Choroid plexus epithelial cell (primary cell): ENCODE measurements at regions not wholly inside any gene's neighbourhood (a gene's known extent, or its start where the extent isn't known, plus 50 kb on each side); places are given as distances from the start of the nearest gene placed in this dataset.
"Not testable (repeated sequence)": the region's sequence is repeated elsewhere in the genome, so short reads cannot be mapped to it uniquely, and the experiment has no call there.

Source experiments
- DNase-seq: peaks from one replicate; pipeline ENCODE4 v3.0.0-alpha.2; 2010; ENCODE audit warnings: low read depth
- H3K4me3 ChIP-seq: 2 replicates; pipeline ENCODE4 v1.5.1; 2011; ENCODE audit warnings: low read depth, mild to moderate bottlenecking, control low read depth, low read length, moderate library complexity
- CTCF ChIP-seq: conservative IDR thresholded peaks from 2 replicates; pipeline ENCODE4 v1.5.1; 2011; ENCODE audit warnings: low read depth, mild to moderate bottlenecking, control low read depth, inconsistent platforms, low read length, moderate library complexity

DNA sequence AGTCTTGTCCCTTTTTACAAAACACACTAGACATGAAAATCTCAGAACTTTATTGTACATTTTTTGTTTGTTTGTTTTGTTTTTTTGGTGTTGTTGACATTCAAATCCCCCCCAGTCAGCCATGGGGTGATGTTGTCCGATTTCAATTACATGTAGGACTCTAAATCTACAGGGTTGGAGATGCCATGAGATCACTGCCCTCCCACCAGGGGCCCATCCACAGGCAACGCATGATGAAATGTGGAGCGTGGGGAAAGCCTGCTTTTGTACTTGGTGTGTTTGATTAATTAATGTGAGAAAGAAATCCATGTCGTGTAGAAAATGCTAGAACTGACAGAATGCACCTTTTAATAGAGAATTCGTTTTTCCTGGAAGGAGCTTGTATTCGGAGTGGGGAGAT lies 93.2 kb downstream of the ZNF22 start:
- H3K4me3 ChIP-seq, result no peak overlapping the region
- no peak for DNase-seq
- TF ChIP-seq CTCF, result no peak

DNA sequence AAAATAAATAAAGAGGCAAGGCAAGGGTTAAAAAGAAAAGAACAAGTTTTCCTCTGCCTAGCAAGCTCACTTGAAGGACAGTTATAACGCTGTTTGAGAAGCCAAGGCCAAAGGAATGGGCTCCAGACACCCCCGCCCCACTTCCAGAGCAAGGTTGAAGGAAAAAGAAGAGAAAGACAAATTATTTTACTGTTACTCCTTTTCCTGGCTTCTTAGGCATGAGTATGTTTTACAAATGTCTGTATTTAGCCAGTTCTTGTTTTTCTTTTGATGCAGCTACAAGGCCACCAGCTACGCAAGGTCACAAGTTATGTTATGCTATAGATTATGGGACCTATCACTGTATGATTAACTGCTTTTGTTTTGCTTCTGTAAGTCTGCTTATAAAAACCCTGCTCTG lies 94.6 kb downstream of the ZNF22 start:
- H3K4me3 ChIP-seq, result no peak overlapping the region
- TF ChIP-seq CTCF, result no peak
- no peak for DNase-seq

DNA sequence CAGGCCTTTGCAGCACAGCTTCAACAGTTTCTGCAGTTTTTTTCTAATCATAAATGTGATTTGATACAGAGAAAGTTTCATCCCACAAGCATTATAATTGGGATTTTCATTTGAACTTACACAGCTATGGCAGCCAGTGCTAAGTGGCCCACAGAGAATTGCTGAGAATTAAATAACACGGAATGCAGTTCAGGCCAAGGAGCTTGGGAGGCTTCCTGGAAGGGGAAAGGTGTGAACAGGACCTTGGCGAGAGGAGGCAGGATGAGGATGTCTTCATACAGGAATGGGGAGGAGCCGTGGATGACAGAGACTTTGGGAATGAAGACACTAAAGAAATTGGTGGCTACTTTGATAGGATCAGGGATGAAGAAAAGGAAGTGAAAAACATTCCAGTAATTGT lies 95.3 kb downstream of the ZNF22 start:
- no peak for DNase-seq
- TF ChIP-seq CTCF, result no peak
- no peak overlapping the region for H3K4me3 ChIP-seq

DNA sequence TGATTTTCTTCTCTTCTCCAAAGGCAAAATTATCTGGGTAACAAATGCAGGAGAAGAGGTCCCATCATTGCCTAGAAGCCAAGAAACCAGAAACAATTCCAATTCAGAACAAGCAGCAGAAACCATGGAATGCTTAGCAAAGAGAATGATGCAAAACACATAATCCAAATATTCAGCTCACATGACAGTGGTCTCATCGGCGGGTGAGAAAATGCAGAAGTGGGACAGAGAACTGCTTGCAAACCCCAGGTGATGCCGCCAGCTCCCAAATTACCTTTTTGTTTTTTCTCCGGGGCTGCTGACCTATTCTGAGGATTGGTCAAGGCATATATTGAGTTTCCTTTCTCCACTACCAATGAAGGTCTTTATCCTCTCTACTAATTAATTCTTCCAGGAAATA lies 99.7 kb downstream of the ZNF22 start:
- no peak for TF ChIP-seq CTCF
- H3K4me3 ChIP-seq, result no peak overlapping the region
- DNase-seq, result no peak

GRCh38 chr10:45104674-45105073 lies 104.0 kb downstream of the ZNF22 start:
- no peak overlapping the region for H3K4me3 ChIP-seq
- DNase-seq, result no peak

GRCh38 chr10:45105309-45105708 lies 104.6 kb downstream of the ZNF22 start:
- not testable (repeated sequence) for DNase-seq, H3K4me3 ChIP-seq

More at GRCh38 chr10:45104674-45105073, 104.0 kb downstream of the ZNF22 start:
- TF ChIP-seq CTCF, result no peak

GRCh38 chr10:45106236-45106856 lies 105.6 kb downstream of the ZNF22 start:
- TF ChIP-seq CTCF, result no peak

More at GRCh38 chr10:45106236-45106856, 105.6 kb downstream of the ZNF22 start:
- no peak overlapping the region for H3K4me3 ChIP-seq
- peak; percentile 3 for DNase-seq
